Left ventricle myocardium inferior (tissue), 1 donor: ENCODE measurements at regions not wholly inside any gene's neighbourhood (a gene's known extent, or its start where the extent isn't known, plus 50 kb on each side); places are given as distances from the start of the nearest gene placed in this dataset.

ENCODE experiments used
- DNase-seq: peaks from one replicate; pipeline ENCODE4 v3.0.0-alpha.2; 2020
- H3K27ac ChIP-seq: fragments of 200-600 bp; replicated peaks from 2 replicates; pipeline ENCODE4 v1.8.0; 2021
- H3K27me3 ChIP-seq: fragments of 200-600 bp; 2 replicates; pipeline ENCODE4 v1.8.0; 2021; ENCODE audit warnings: low read depth
- H3K36me3 ChIP-seq: fragments of 200-600 bp; 2 replicates; pipeline ENCODE4 v1.8.0; 2021
- H3K4me1 ChIP-seq: fragments of 200-600 bp; 2 replicates; pipeline ENCODE4 v1.8.0; 2021
- H3K4me3 ChIP-seq: fragments of 200-600 bp; 2 replicates; pipeline ENCODE4 v1.8.0; 2021; ENCODE audit warnings: mild to moderate bottlenecking, moderate library complexity
- H3K9me3 ChIP-seq: fragments of 200-600 bp; replicated peaks from 2 replicates; pipeline ENCODE4 v1.8.0; 2021
- intact Hi-C: fragments of 100-400 bp; cut with micrococcal nuclease; formaldehyde crosslinking; loops from one replicate; pipeline ENCODE4 v1.11.0; 2022
- TF ChIP-seq, protein P1 (sequence below): fragments of 200-600 bp; IDR thresholded peaks from 2 replicates; pipeline ENCODE4 v1.8.0; 2021; ENCODE audit warnings: antibody characterized with exemption, mild to moderate bottlenecking, borderline replicate concordance
- donor health status: DM: no; HTN: yes; CAD: no; lungs with severe emphysema.

DNA sequence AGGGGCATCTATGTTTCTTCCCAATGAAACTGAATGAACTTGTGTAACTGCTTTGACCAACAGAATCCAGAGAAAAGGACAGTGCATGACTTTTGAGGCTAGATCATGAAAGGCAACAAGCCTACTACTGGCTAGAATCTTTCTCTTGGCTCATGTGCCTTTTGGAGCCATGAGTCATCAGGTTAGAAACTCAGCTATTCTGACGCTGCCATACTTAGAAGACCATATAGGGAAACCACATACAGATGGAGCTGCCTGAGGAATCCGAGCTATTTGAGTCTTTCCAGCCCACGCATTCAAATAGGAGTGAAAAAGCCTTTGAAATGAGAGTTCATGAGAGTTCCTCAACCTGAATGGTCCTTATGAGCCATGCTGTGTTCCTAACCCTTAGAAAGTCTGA, 738.5 kb upstream of the CHRM3 start:
- H3K4me3 ChIP-seq: no peak overlapping the region
- no peak for DNase-seq
- TF ChIP-seq, protein P1, sequence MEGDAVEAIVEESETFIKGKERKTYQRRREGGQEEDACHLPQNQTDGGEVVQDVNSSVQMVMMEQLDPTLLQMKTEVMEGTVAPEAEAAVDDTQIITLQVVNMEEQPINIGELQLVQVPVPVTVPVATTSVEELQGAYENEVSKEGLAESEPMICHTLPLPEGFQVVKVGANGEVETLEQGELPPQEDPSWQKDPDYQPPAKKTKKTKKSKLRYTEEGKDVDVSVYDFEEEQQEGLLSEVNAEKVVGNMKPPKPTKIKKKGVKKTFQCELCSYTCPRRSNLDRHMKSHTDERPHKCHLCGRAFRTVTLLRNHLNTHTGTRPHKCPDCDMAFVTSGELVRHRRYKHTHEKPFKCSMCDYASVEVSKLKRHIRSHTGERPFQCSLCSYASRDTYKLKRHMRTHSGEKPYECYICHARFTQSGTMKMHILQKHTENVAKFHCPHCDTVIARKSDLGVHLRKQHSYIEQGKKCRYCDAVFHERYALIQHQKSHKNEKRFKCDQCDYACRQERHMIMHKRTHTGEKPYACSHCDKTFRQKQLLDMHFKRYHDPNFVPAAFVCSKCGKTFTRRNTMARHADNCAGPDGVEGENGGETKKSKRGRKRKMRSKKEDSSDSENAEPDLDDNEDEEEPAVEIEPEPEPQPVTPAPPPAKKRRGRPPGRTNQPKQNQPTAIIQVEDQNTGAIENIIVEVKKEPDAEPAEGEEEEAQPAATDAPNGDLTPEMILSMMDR: no peak
- H3K4me1 ChIP-seq: no peaks in the 10 kb centered on the region
- H3K27ac ChIP-seq: no peak overlapping the region
- H3K27me3 ChIP-seq: no peaks in the 10 kb centered on the region
- intact Hi-C loops: no loop called here
- peaks cover 25% of the 10 kb centered on the region for H3K9me3 ChIP-seq
- H3K36me3 ChIP-seq: no peaks in the 10 kb centered on the region

DNA sequence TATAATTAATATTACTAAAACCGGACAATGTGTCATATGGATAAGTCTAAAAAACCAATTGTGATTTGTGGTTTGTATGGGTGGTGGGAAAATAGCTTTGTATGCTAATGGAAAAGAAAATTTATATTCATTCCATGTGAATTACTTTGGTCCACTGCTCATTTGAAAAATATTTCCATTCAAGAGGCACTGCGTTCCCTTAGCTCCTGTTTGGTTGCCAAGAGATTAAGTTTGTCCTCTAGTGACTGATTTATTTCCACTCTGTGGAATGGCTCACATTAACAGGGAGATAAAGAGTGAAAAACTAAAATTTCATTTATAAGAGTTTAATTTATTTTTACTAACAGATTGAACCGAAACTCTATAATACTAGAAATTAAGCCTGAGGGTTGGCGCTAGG, 744.1 kb upstream of the CHRM3 start:
- H3K27me3 ChIP-seq: no peaks in the 10 kb centered on the region
- no peak overlapping the region for H3K4me3 ChIP-seq
- TF ChIP-seq, protein P1: no peak
- H3K4me1 ChIP-seq: no peaks in the 10 kb centered on the region
- no peak for DNase-seq
- no peaks in the 10 kb centered on the region for H3K9me3 ChIP-seq
- H3K36me3 ChIP-seq: no peaks in the 10 kb centered on the region
- intact Hi-C loops: no loop called here
- no peak overlapping the region for H3K27ac ChIP-seq

DNA sequence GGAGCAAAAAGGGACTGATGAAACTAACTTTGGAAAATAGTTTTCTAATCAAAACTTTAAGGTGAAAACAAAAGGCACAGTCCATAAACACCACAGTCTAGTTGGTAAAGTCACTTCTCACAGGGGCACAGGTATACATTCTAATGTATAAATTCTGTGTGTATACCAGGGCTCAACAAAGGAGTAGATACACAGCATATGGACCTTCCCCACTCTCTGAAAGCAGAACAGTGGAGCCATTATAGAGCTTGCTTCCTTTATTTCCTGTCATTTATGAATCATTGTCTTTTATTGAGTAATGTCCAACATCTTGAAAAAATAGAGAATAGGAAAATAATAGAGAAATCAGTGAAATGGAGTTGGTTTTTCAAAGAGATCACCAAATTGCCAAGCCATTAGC, 746.5 kb upstream of the CHRM3 start:
- H3K36me3 ChIP-seq: no peaks in the 10 kb centered on the region
- no peak for DNase-seq

DNA sequence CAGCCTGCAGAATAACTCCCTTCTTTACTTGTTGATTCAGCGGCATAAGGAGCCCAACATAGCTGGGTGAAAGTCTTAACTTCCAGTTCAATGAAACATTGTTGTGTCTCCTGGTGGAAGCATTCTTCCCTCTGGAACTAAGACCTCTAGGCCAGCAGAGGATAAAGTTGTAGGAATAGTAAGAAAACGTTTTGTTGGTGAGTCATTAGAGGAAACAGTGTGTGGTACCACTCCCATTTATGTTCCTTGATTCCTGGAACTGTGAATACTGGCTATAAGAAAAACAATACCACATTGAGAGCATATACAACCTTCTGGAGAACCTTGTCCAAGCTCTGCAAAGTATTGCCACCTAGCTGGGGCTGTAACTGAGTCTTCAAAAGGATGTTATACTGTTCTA, 737.4 kb upstream of the ZP4 start:
- H3K27me3 ChIP-seq: no peaks in the 10 kb centered on the region
- H3K36me3 ChIP-seq: no peaks in the 10 kb centered on the region
- intact Hi-C loops: no loop called here
- H3K4me3 ChIP-seq: no peak overlapping the region
- TF ChIP-seq, protein P1: no peak
- no peak overlapping the region for H3K27ac ChIP-seq
- no peak for DNase-seq
- peaks cover 21% of the 10 kb centered on the region for H3K9me3 ChIP-seq
- no peaks in the 10 kb centered on the region for H3K4me1 ChIP-seq

More for the DNA sequence above, 746.5 kb upstream of the CHRM3 start:
- no peak overlapping the region for H3K27ac ChIP-seq
- TF ChIP-seq, protein P1: no peak
- H3K9me3 ChIP-seq: peaks cover 4% of the 10 kb centered on the region
- H3K4me3 ChIP-seq: no peak overlapping the region
- no peaks in the 10 kb centered on the region for H3K4me1 ChIP-seq
- no peaks in the 10 kb centered on the region for H3K27me3 ChIP-seq
- intact Hi-C loops: no loop called here

DNA sequence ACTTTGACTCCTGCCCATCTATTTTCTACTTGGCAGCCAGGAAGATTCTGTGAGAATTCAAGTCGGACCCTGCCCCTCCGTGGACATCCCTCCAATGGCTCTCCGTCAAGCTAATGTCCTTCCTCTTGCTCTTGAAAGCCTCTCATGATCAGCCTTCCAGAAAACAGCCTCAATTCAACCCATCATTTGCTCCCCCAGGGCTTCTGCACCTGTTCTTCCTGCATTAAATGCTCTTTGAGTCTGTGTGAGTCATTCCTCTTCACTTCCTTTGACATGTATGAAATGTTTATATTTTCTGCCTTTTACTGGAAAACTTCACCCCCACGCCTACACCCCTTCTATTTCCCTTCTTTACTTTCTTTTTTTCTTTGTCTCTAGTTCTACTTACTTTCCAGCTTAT, 734.1 kb upstream of the ZP4 start:
- Histone ChIP-seq H3K27ac (no peak overlapping the region), H3K36me3 (no peaks in the 10 kb centered on the region), H3K27me3 (no peaks in the 10 kb centered on the region), H3K9me3 (peaks cover 3% of the 10 kb centered on the region), H3K4me1 (no peaks in the 10 kb centered on the region), H3K4me3 (no peak overlapping the region)
- no peak for DNase-seq
- TF ChIP-seq, protein P1: no peak
- intact Hi-C loops: no loop called here

DNA sequence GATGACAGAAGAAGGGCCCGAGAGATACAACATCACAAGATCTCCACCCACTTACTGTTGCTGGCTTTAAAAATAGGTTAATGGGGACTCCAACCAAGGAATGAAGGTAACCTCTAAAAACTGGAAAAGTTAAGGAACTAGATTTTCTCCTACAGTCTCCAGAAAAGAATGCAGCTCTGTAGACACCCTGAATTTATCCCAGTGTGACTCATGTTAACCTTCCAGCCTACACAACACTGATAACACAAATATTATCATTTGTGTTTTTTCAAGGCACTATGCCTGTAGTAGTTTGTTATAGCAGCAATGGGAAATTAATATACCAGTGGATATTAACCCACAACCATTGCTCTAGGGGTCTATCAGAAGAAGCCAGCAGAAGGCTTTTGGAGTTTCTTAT, 730.7 kb upstream of the ZP4 start:
- intact Hi-C loops: no loop called here
- Histone ChIP-seq H3K27ac (no peak overlapping the region), H3K4me1 (no peaks in the 10 kb centered on the region), H3K36me3 (no peaks in the 10 kb centered on the region), H3K4me3 (no peak overlapping the region), H3K9me3 (no peaks in the 10 kb centered on the region), H3K27me3 (no peaks in the 10 kb centered on the region)
- TF ChIP-seq, protein P1: no peak
- DNase-seq: no peak
